22Rv1 (cell line): ENCODE measurements at regions not wholly inside any gene's neighbourhood (a gene's known extent, or its start where the extent isn't known, plus 50 kb on each side); places are given as distances from the start of the nearest gene placed in this dataset.

Source experiments
- H3K27ac ChIP-seq: fragments of 450-650 bp; 2 replicates; pipeline ENCODE4 v1.5.1; 2017
- ZFX ChIP-seq: fragments of 450-650 bp; IDR thresholded peaks from 2 replicates; pipeline ENCODE4 v1.6.1; 2017; ENCODE audit warnings: antibody characterized with exemption, borderline replicate concordance
- TF ChIP-seq, protein P1 (sequence below): fragments of 450-650 bp; IDR thresholded peaks from 2 replicates; pipeline ENCODE4 v1.5.1; 2017; ENCODE audit warnings: mild to moderate bottlenecking

- TF ChIP-seq, protein P1, sequence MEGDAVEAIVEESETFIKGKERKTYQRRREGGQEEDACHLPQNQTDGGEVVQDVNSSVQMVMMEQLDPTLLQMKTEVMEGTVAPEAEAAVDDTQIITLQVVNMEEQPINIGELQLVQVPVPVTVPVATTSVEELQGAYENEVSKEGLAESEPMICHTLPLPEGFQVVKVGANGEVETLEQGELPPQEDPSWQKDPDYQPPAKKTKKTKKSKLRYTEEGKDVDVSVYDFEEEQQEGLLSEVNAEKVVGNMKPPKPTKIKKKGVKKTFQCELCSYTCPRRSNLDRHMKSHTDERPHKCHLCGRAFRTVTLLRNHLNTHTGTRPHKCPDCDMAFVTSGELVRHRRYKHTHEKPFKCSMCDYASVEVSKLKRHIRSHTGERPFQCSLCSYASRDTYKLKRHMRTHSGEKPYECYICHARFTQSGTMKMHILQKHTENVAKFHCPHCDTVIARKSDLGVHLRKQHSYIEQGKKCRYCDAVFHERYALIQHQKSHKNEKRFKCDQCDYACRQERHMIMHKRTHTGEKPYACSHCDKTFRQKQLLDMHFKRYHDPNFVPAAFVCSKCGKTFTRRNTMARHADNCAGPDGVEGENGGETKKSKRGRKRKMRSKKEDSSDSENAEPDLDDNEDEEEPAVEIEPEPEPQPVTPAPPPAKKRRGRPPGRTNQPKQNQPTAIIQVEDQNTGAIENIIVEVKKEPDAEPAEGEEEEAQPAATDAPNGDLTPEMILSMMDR = no peak
- no peak overlapping the region for H3K27ac ChIP-seq
Measured at GRCh38 chr1:228969953-228970800, 234.9 kb downstream of the RHOU start.

GRCh38 chr1:228972576-228972975 is 237.3 kb downstream of the RHOU start:
- H3K27ac ChIP-seq = no peak overlapping the region
- TF ChIP-seq, protein P1 = no peak
- no peak for TF ChIP-seq ZFX

- TF ChIP-seq, protein P1 = no peak
- no peak overlapping the region for H3K27ac ChIP-seq
Measured at GRCh38 chr1:228974273-228974672, 239.0 kb downstream of the RHOU start.

- TF ChIP-seq, protein P1 = no peak
- no peak for TF ChIP-seq ZFX
- H3K27ac ChIP-seq = no peak overlapping the region
Measured at GRCh38 chr1:228975238-228975907, 240.1 kb downstream of the RHOU start.

- no peak for TF ChIP-seq ZFX
- TF ChIP-seq, protein P1 = no peak
- H3K27ac ChIP-seq = no peak overlapping the region
Measured at GRCh38 chr1:228976316-228976715, 241.0 kb downstream of the RHOU start.

GRCh38 chr1:228977307-228977706 is 242.0 kb downstream of the RHOU start:
- TF ChIP-seq, protein P1 = no peak
- no peak for TF ChIP-seq ZFX

GRCh38 chr1:228977741-228978140 is 242.5 kb downstream of the RHOU start:
- TF ChIP-seq ZFX = no peak
- TF ChIP-seq, protein P1 = no peak

More at GRCh38 chr1:228977307-228977706, 242.0 kb downstream of the RHOU start:
- no peak overlapping the region for H3K27ac ChIP-seq

More at GRCh38 chr1:228977741-228978140, 242.5 kb downstream of the RHOU start:
- no peak overlapping the region for H3K27ac ChIP-seq
